Gastroesophageal sphincter (tissue), 3 donors: ENCODE measurements at regions not wholly inside any gene's neighbourhood (a gene's known extent, or its start where the extent isn't known, plus 50 kb on each side); places are given as distances from the start of the nearest gene placed in this dataset.

ENCODE experiments used
- EP300 ChIP-seq: sonication (generic); formaldehyde crosslinking; IDR thresholded peaks from one replicate; pipeline ENCODE4 v1.6.1; 2017; ENCODE audit warnings: antibody characterized with exemption, mild to moderate bottlenecking
- POLR2A ChIP-seq, 2 donors: fragments of 450-650 bp; IDR thresholded peaks; one replicate each; pipeline ENCODE4 v1.6.1; 2017; ENCODE audit warnings: antibody characterized with exemption in 2 of 2, mild to moderate bottlenecking in 2 of 2, moderate library complexity in 1 of 2
- TF ChIP-seq, protein P1 (sequence below), 4 experiments: fragments of 200-600 bp in 2 of 4; fragments of 450-650 bp in 2 of 4; sonication (generic) in 1 of 4; IDR thresholded peaks; one replicate each; pipeline ENCODE4 v1.5.1; 2017 to 2019; ENCODE audit warnings: antibody characterized with exemption in 4 of 4, mild to moderate bottlenecking in 2 of 4, moderate library complexity in 2 of 4

DNA sequence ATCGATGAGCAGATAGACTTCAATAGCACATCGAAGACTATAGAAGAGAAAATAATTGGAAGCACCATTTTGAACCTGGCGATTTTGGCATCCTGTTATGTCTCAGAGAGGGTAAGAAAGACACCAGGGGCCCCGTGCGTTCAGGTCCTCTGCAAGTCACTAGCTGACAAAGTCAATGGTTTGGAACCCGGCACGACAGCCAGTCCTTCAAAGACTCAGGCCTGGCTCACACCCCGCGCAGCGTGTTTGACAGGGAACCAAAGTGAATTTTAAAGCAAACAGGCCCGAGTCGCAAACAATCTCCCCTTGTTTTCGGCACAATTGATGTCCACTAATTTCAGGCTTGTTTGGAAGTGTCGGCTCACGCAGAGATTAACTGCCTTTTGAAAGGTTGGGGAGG lies 716.6 kb downstream of the BRD1 start:
- TF ChIP-seq, protein P1, sequence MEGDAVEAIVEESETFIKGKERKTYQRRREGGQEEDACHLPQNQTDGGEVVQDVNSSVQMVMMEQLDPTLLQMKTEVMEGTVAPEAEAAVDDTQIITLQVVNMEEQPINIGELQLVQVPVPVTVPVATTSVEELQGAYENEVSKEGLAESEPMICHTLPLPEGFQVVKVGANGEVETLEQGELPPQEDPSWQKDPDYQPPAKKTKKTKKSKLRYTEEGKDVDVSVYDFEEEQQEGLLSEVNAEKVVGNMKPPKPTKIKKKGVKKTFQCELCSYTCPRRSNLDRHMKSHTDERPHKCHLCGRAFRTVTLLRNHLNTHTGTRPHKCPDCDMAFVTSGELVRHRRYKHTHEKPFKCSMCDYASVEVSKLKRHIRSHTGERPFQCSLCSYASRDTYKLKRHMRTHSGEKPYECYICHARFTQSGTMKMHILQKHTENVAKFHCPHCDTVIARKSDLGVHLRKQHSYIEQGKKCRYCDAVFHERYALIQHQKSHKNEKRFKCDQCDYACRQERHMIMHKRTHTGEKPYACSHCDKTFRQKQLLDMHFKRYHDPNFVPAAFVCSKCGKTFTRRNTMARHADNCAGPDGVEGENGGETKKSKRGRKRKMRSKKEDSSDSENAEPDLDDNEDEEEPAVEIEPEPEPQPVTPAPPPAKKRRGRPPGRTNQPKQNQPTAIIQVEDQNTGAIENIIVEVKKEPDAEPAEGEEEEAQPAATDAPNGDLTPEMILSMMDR (IDR thresholded peaks at IDR 0.05): no peak
- TF ChIP-seq POLR2A (IDR thresholded peaks at IDR 0.05) (no peak), EP300 (no peak)
